ENCODE measurements at regions not wholly inside any gene's neighbourhood (a gene's known extent, or its start where the extent isn't known, plus 50 kb on each side); places are given as distances from the start of the nearest gene placed in this dataset.

GRCh38 chr2:15856318-15856717 lies 84.0 kb upstream of the MYCN start:
- no peak for TF ChIP-seq CTCF (IDR thresholded peaks at IDR 0.05; ENCODE audit: low read length)
- TF ChIP-seq EZH2 (optimal IDR thresholded peaks at IDR 0.05; ENCODE audit: low read depth, low read length) = no peak
